ENCODE measurements at regions not wholly inside any gene's neighbourhood (a gene's known extent, or its start where the extent isn't known, plus 50 kb on each side); places are given as distances from the start of the nearest gene placed in this dataset.

DNA sequence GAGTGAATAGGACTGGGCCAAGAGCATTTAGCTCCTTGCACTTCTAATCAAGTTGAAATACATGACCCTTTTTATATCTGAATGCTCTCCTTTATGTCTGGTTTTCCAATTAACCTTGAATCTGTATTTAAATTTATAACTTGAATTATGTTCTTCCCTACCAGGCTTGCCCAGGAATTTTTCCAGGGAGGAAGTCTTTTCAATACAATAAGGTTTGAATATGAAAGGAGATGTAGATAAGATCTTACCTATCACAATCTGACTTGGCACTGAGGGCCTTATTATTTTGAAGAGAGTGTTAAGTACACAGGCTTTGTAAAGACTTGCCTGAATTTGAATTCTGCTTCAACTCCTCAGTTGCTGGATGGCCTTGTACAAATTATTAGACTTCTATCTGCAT lies 555.7 kb downstream of the PCDH7 start:
- Histone ChIP-seq H3K27me3 (no peaks in the 10 kb centered on the region), H3K4me3 (no peak overlapping the region), H3K27ac (no peak overlapping the region), H3K9me3 (peaks cover 0 to 7% (median 0%) of the 10 kb centered on the region in 11 donors), H3K36me3 (no peaks in the 10 kb centered on the region), H3K4me1 (no peaks in the 10 kb centered on the region)
- ATAC-seq (no peak), DNase-seq (no peak)
- TF ChIP-seq CTCF (IDR thresholded peaks at IDR 0.05): no peak
- intact Hi-C loops (cut with DNase I): no loop called here

DNA sequence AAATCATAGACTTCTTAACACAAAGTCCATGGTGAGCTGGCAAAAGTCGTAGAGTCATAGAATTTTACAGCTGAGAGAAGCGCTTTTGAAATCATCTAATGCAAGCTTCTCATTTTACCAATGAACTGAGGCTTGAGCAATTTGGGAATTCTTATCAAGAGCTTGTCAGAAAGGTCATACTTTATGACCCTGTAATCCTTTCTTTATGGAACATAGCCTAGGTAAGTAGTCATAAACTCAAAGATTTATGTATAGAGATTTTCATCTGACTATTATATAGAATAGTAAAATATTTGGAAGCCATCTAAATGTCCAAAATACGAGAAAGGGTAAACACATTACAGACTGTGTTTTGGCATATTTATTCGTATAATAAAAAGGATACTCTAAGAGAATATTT lies 563.5 kb downstream of the PCDH7 start:
- WGBS, 2 donors: 80 to 86% methylated on average over 4 of the region's 4 CpGs
- intact Hi-C loops (cut with DNase I): no loop called here
- ATAC-seq: no peak

GRCh38 chr4:31290836-31291235 lies 570.7 kb downstream of the PCDH7 start:
- ATAC-seq (no peak), DNase-seq (no peak)
- Histone ChIP-seq H3K27me3 (no peaks in the 10 kb centered on the region), H3K4me1 (no peaks in the 10 kb centered on the region), H3K9me3 (peaks cover 0 to 20% (median 0%) of the 10 kb centered on the region in 11 donors), H3K36me3 (no peaks in the 10 kb centered on the region), H3K27ac (no peak overlapping the region), H3K4me3 (no peak overlapping the region)
- WGBS, 2 donors: 49 to 52% methylated on average over 3 of the region's 3 CpGs
- intact Hi-C loops (cut with DNase I): no loop called here
- no peak for TF ChIP-seq CTCF (IDR thresholded peaks at IDR 0.05)

More for the DNA sequence above, 563.5 kb downstream of the PCDH7 start:
- Histone ChIP-seq H3K27ac (no peak overlapping the region), H3K27me3 (no peaks in the 10 kb centered on the region), H3K36me3 (no peaks in the 10 kb centered on the region), H3K4me3 (no peak overlapping the region), H3K4me1 (no peaks in the 10 kb centered on the region), H3K9me3 (peaks cover 0 to 22% (median 0%) of the 10 kb centered on the region in 11 donors)
- DNase-seq: no peak
- TF ChIP-seq CTCF (IDR thresholded peaks at IDR 0.05): no peak

DNA sequence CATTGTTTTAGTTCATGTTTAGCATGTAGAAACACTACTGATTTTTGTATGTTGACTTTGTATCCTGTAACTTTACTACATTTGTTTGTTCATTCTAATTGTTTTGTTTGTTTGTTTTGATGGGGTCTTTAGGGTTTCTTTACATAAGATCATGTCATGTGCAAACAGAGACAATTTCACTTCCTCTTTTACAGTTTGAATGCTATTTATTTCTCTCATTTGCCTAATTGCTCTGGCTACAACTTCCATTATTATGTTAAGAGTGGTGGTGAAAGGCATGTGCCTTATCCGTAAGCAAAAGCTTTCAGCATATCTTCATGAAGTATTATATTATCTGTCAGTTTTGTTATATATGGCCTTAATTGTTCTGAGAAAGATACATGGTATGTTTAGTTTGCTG lies 571.1 kb downstream of the PCDH7 start:
- TF ChIP-seq CTCF (IDR thresholded peaks at IDR 0.05): no peak
- peaks cover 0 to 16% (median 0%) of the 10 kb centered on the region in 11 donors for H3K9me3 ChIP-seq
- intact Hi-C loops (cut with DNase I): no loop called here
- no peaks in the 10 kb centered on the region for H3K4me1 ChIP-seq
- no peaks in the 10 kb centered on the region for H3K27me3 ChIP-seq
- H3K27ac ChIP-seq: no peak overlapping the region
- no peaks in the 10 kb centered on the region for H3K36me3 ChIP-seq
- DNase-seq (no peak), ATAC-seq (no peak)
- 51 to 57% methylated on average over 1 of the region's 1 CpG for WGBS, 2 donors
- H3K4me3 ChIP-seq: no peak overlapping the region
